HepG2 (cell line): ENCODE measurements at regions not wholly inside any gene's neighbourhood (a gene's known extent, or its start where the extent isn't known, plus 50 kb on each side); places are given as distances from the start of the nearest gene placed in this dataset.
"Not testable (repeated sequence)": the region's sequence is repeated elsewhere in the genome, so short reads cannot be mapped to it uniquely, and the experiment has no call there.

Source experiments
- ATAC-seq: fragments of 200-7000 bp; cut with Tn5 transposase; 3 replicates; pipeline ENCODE4 v1.9.1; 2020; ENCODE audit warnings: mild to moderate bottlenecking, moderate library complexity
- BruUV-seq: library from RNA; stranded (reverse); fragments of 400-500 nt; replicated peaks from 2 replicates; lab custom pipeline; 2021; lab: Mats Ljungman, UMichigan
- CTCF ChIA-PET: fragments of 300-600 bp; formaldehyde crosslinking; extraction: SDS; loops from one replicate; lab custom pipeline; 2021; ENCODE audit warnings: low total read pairs, inconsistent platforms, low intra/inter-chr PET ratio; lab: Yijun Ruan, JAX
- POLR2A ChIA-PET: fragments of 350-600 bp; sonication (Branson Sonifier 250); formaldehyde crosslinking; loops from one replicate; lab custom pipeline; 2020; ENCODE audit warnings: antibody characterized with exemption, inconsistent platforms; lab: Yijun Ruan, JAX
- DNase-seq: peaks from one replicate; pipeline ENCODE4 v3.0.0-alpha.2; 2015; ENCODE audit warnings: low spot score
- FAIRE-seq: peaks from 3 replicates; lab custom pipeline; 2011; peaks lifted over from hg19 to GRCh38; lab: Jason Lieb, UNC
- H2AFZ ChIP-seq: one replicate; pipeline ENCODE4 v1.6.1; 2011; ENCODE audit warnings: low read length, inconsistent platforms
- H3K27ac ChIP-seq: fragments of 300-600 bp; 3 replicates; pipeline ENCODE4 v1.8.0; 2011; ENCODE audit warnings: mixed run types, mild to moderate bottlenecking, mixed read lengths, low read length, inconsistent platforms; ENCODE audit not compliant: insufficient read depth; ENCODE audit errors: extremely low read length
- H3K27me3 ChIP-seq, 2 experiments: fragments of 200-600 bp in 1 of 2; 2 replicates in 1 of 2; 3 replicates in 1 of 2; pipeline versions ENCODE4 v1.6.0 to v1.8.0; 2011; ENCODE audit warnings: low read length in 2 of 2, mild to moderate bottlenecking in 2 of 2, moderate library complexity in 2 of 2, inconsistent platforms in 1 of 2; ENCODE audit not compliant: insufficient read depth in 2 of 2, control insufficient read depth in 1 of 2
- H3K36me3 ChIP-seq, 2 experiments: fragments of 200-600 bp in 1 of 2; replicated peaks in 1 of 2; 2 replicates in 1 of 2; 3 replicates in 1 of 2; pipeline versions ENCODE4 v1.5.1 to v1.8.0; 2011; ENCODE audit warnings: low read length in 2 of 2, inconsistent platforms in 1 of 2; ENCODE audit not compliant: insufficient read depth in 2 of 2, control insufficient read depth in 1 of 2
- H3K4me1 ChIP-seq: 2 replicates; pipeline ENCODE4 v1.5.1; 2012; ENCODE audit warnings: low read length, inconsistent platforms; ENCODE audit not compliant: insufficient read depth
- H3K4me2 ChIP-seq: 2 replicates; pipeline ENCODE4 v1.6.0; 2011; ENCODE audit warnings: low read depth, low read length, inconsistent platforms
- H3K4me3 ChIP-seq, 3 experiments: fragments of 200-600 bp in 1 of 3; sonication (generic), shearing (Covaris generic) in 1 of 3; replicated peaks in 1 of 3; 2 replicates each; pipeline ENCODE4 v1.5.1; 2011 to 2016; ENCODE audit warnings: low read length in 3 of 3, inconsistent platforms in 2 of 3, low read depth in 2 of 3, mild to moderate bottlenecking in 2 of 3, control low read depth in 1 of 3, mixed read lengths in 1 of 3; ENCODE audit not compliant: insufficient read depth in 1 of 3
- H3K79me2 ChIP-seq: one replicate; pipeline ENCODE4 v1.6.1; 2011; ENCODE audit warnings: low read length, inconsistent platforms; ENCODE audit not compliant: insufficient read depth
- H3K9ac ChIP-seq: 2 replicates; pipeline ENCODE4 v1.6.0; 2011; ENCODE audit warnings: mild to moderate bottlenecking, low read depth, low read length, inconsistent platforms; ENCODE audit not compliant: insufficient read depth
- H3K9me3 ChIP-seq: 2 replicates; pipeline ENCODE4 v1.5.1; 2012; ENCODE audit warnings: mild to moderate bottlenecking, low read length
- H4K20me1 ChIP-seq: 2 replicates; pipeline ENCODE4 v1.6.0; 2011; ENCODE audit warnings: inconsistent platforms, mild to moderate bottlenecking, low read length, moderate library complexity; ENCODE audit not compliant: insufficient read depth
- HNF1A ChIP-seq, 2 experiments: sonication (generic) in 1 of 2; formaldehyde crosslinking in 1 of 2; IDR thresholded peaks; 2 replicates each; pipeline versions ENCODE4 v1.4.0 to v1.6.1; 2016 to 2020; ENCODE audit warnings: borderline replicate concordance in 1 of 2, low read depth in 1 of 2, mild to moderate bottlenecking in 1 of 2, missing genetic modification reagents in 1 of 2
- HNF4A ChIP-seq: sonication (generic); formaldehyde crosslinking; IDR thresholded peaks from 2 replicates; pipeline ENCODE4 v1.4.0; 2020; ENCODE audit warnings: missing genetic modification reagents
- LCORL ChIP-seq, 2 experiments: fragments of 450-650 bp in 1 of 2; sonication (generic) in 1 of 2; formaldehyde crosslinking in 1 of 2; IDR thresholded peaks; 2 replicates each; pipeline versions ENCODE4 v1.5.0 to v1.6.1; 2017 to 2020; ENCODE audit warnings: antibody characterized with exemption in 1 of 2, missing genetic modification reagents in 1 of 2
- MIXL1 ChIP-seq: IDR thresholded peaks from 2 replicates; pipeline ENCODE4 v1.6.1; 2016
- SOX13 ChIP-seq, 3 experiments: fragments of 450-650 bp in 1 of 3; sonication (generic) in 1 of 3; formaldehyde crosslinking in 1 of 3; IDR thresholded peaks in 2 of 3; conservative IDR thresholded peaks in 1 of 3; 2 replicates each; pipeline versions ENCODE4 v1.5.0 to v1.6.1; 2016 to 2020; ENCODE audit warnings: antibody characterized with exemption in 1 of 3, mild to moderate bottlenecking in 1 of 3, missing compliant biosample characterization in 1 of 3, missing genetic modification reagents in 1 of 3, moderate library complexity in 1 of 3
- SOX5 ChIP-seq: IDR thresholded peaks from 2 replicates; pipeline ENCODE4 v1.6.1; 2016; ENCODE audit warnings: borderline replicate concordance
- SOX6 ChIP-seq, 2 experiments: fragments of 450-650 bp in 1 of 2; sonication (generic) in 1 of 2; formaldehyde crosslinking in 1 of 2; IDR thresholded peaks; 2 replicates each; pipeline versions ENCODE4 v1.4.0 to v1.6.1; 2017 to 2020; ENCODE audit warnings: antibody characterized with exemption in 1 of 2, mild to moderate bottlenecking in 1 of 2, missing genetic modification reagents in 1 of 2
- ZMYM4 ChIP-seq: sonication (generic); formaldehyde crosslinking; IDR thresholded peaks from 2 replicates; pipeline ENCODE4 v1.8.1; 2023; ENCODE audit warnings: mild to moderate bottlenecking, missing genetic modification reagents
- ZNF644 ChIP-seq: IDR thresholded peaks from 2 replicates; pipeline ENCODE4 v1.6.1; 2016; ENCODE audit warnings: low read depth
- WGBS: methylation state at CpG from one replicate; pipeline ENCODE4 v1.1.6; 2017; ENCODE audit warnings: low lambda C conversion rate; 5-methylcytosine and 5-hydroxymethylcytosine counted together
- in situ Hi-C: cut with HindIII; loops from 2 replicates; pipeline ENCODE4 v1.10.0; 2017; ENCODE audit warnings: low pct_unique_long_range_greater_than_20kb; ENCODE audit not compliant: extremely low pct_ligation_motif_present
- intact Hi-C: fragments of 100-400 bp; cut with micrococcal nuclease; formaldehyde crosslinking; loops from one replicate; pipeline ENCODE4 v1.10.0; 2022; ENCODE audit not compliant: unreplicated experiment
- TF ChIP-seq, protein P1 (sequence below): sonication (generic); formaldehyde crosslinking; IDR thresholded peaks from 2 replicates; pipeline ENCODE4 v1.5.1; 2020; ENCODE audit warnings: mild to moderate bottlenecking, moderate library complexity, missing genetic modification reagents
- TF ChIP-seq, protein P2 (sequence below): sonication (generic); formaldehyde crosslinking; conservative IDR thresholded peaks from 2 replicates; pipeline ENCODE4 v1.4.0; 2020; ENCODE audit warnings: mild to moderate bottlenecking, missing genetic modification reagents, moderate library complexity

GRCh38 chr11:23786974-23787373 is 709.9 kb upstream of the LUZP2 start:
- in situ Hi-C loops; H3K27me3 ChIP-seq; POLR2A ChIA-PET; BruUV-seq; intact Hi-C loops; TF ChIP-seq LCORL, SOX6 (IDR thresholded peaks at IDR 0.05): not testable (repeated sequence)
- peak; percentile 62 for TF ChIP-seq ZNF644 (CRISPR knock-in tag)
- peak; percentile 81 for TF ChIP-seq HNF1A (IDR thresholded peaks at IDR 0.05; ENCODE audit: low read depth)
- TF ChIP-seq HNF1A (CRISPR knock-in tag; IDR thresholded peaks at IDR 0.05; ENCODE audit: borderline replicate concordance): peak; percentile 80
- TF ChIP-seq SOX13 (IDR thresholded peaks at IDR 0.05): peak; percentile 19; the same call in 1 of the 2 replicates
- peak in 1 of 2 experiments; percentile 87; a peak in 2 of 4 replicates for TF ChIP-seq SOX13 (CRISPR knock-in tag; conservative IDR thresholded peaks at IDR 0.05 in 1 of 2, IDR thresholded peaks at IDR 0.05 in 1 of 2)
- peak; percentile 87; the same call in 1 of the 2 replicates for TF ChIP-seq SOX5 (CRISPR knock-in tag)
- TF ChIP-seq LCORL (CRISPR knock-in tag; IDR thresholded peaks at IDR 0.05): 0 out of 2 replicates have a peak, but pooled peaks have one; percentile 24
- 0 out of 2 replicates have a peak, but pooled peaks have one; percentile 42 for TF ChIP-seq ZMYM4 (CRISPR knock-in tag)
- TF ChIP-seq, protein P1, sequence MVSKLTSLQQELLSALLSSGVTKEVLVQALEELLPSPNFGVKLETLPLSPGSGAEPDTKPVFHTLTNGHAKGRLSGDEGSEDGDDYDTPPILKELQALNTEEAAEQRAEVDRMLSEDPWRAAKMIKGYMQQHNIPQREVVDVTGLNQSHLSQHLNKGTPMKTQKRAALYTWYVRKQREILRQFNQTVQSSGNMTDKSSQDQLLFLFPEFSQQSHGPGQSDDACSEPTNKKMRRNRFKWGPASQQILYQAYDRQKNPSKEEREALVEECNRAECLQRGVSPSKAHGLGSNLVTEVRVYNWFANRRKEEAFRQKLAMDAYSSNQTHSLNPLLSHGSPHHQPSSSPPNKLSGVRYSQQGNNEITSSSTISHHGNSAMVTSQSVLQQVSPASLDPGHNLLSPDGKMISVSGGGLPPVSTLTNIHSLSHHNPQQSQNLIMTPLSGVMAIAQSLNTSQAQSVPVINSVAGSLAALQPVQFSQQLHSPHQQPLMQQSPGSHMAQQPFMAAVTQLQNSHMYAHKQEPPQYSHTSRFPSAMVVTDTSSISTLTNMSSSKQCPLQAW (CRISPR knock-in tag): peak; percentile 75
- peak; percentile 61 for TF ChIP-seq HNF4A (CRISPR knock-in tag)
- TF ChIP-seq SOX6 (CRISPR knock-in tag; IDR thresholded peaks at IDR 0.05): peak; percentile 79
- 0 out of 2 replicates have a peak, but pooled peaks have one; percentile 20 for TF ChIP-seq MIXL1 (CRISPR knock-in tag)
- TF ChIP-seq, protein P2, sequence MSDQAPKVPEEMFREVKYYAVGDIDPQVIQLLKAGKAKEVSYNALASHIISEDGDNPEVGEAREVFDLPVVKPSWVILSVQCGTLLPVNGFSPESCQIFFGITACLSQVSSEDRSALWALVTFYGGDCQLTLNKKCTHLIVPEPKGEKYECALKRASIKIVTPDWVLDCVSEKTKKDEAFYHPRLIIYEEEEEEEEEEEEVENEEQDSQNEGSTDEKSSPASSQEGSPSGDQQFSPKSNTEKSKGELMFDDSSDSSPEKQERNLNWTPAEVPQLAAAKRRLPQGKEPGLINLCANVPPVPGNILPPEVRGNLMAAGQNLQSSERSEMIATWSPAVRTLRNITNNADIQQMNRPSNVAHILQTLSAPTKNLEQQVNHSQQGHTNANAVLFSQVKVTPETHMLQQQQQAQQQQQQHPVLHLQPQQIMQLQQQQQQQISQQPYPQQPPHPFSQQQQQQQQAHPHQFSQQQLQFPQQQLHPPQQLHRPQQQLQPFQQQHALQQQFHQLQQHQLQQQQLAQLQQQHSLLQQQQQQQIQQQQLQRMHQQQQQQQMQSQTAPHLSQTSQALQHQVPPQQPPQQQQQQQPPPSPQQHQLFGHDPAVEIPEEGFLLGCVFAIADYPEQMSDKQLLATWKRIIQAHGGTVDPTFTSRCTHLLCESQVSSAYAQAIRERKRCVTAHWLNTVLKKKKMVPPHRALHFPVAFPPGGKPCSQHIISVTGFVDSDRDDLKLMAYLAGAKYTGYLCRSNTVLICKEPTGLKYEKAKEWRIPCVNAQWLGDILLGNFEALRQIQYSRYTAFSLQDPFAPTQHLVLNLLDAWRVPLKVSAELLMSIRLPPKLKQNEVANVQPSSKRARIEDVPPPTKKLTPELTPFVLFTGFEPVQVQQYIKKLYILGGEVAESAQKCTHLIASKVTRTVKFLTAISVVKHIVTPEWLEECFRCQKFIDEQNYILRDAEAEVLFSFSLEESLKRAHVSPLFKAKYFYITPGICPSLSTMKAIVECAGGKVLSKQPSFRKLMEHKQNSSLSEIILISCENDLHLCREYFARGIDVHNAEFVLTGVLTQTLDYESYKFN: peak; percentile 65
- TF ChIP-seq, all 625 proteins: peak for 11; not testable (repeated sequence) for 614
- H3K36me3 ChIP-seq, H3K27ac ChIP-seq, CTCF ChIA-PET, H3K9me3 ChIP-seq, H3K4me3 ChIP-seq, H4K20me1 ChIP-seq, H3K9ac ChIP-seq, H3K79me2 ChIP-seq, FAIRE-seq, H2AFZ ChIP-seq: not testable (repeated sequence)
- ATAC-seq (peak; percentile 86), DNase-seq (peak; percentile 55)
- H3K4me1 ChIP-seq: peaks cover 35% of the 10 kb centered on the region
- 0% methylated on average over 1 of the region's 1 CpG for WGBS
- H3K4me2 ChIP-seq: 0 out of 2 replicates have a peak overlapping the region, but pooled peaks have one; percentile 26
